ENCODE measurements at regions not wholly inside any gene's neighbourhood (a gene's known extent, or its start where the extent isn't known, plus 50 kb on each side); places are given as distances from the start of the nearest gene placed in this dataset.

GRCh38 chr12:92574911-92575570, 127.7 kb upstream of the PLEKHG7 start:
- TF ChIP-seq CTCF (IDR thresholded peaks at IDR 0.05) = no peak
- TF ChIP-seq POLR2A (IDR thresholded peaks at IDR 0.05) = no peak
- no peak for TF ChIP-seq POLR2AphosphoS5 (IDR thresholded peaks at IDR 0.05; ENCODE audit: insufficient read depth in 1 of 2, low read depth in 1 of 2)
